ENCODE measurements at regions not wholly inside any gene's neighbourhood (a gene's known extent, or its start where the extent isn't known, plus 50 kb on each side); places are given as distances from the start of the nearest gene placed in this dataset.

- DNase-seq (ENCODE audit: low read depth, low spot score) (no peak), ATAC-seq (no peak)
- ChIA-PET CTCF (no interaction called here), POLR2A (interaction anchor here (0.6 kb wide), 1 partner anchor 161 kb away, joined by 4 read pairs; no protein-coding TSS in a partner anchor)
- no peaks in the 10 kb centered on the region for H3K27me3 ChIP-seq (ENCODE audit: control insufficient read depth, insufficient read depth, low read length)
- no peak overlapping the region for H3K4me3 ChIP-seq (ENCODE audit: low read depth in 2 of 2, low read length in 2 of 2)
- H3K9me3 ChIP-seq (ENCODE audit: control insufficient read depth, insufficient read depth, low read depth, low read length): no peaks in the 10 kb centered on the region
- TF ChIP-seq TCF7L2 (IDR thresholded peaks at IDR 0.05; ENCODE audit: low read depth, low read length) (no peak), SIN3A (IDR thresholded peaks at IDR 0.05; ENCODE audit: borderline replicate concordance, insufficient read depth, low read depth, low read length) (no peak), CTCF (IDR thresholded peaks at IDR 0.05) (no peak), REST (IDR thresholded peaks at IDR 0.05; ENCODE audit: insufficient read depth in 1 of 2, low read depth in 2 of 2, low read length in 1 of 2) (no peak), POLR2AphosphoS5 (IDR thresholded peaks at IDR 0.05; ENCODE audit: low read depth, low read length) (no peak)
- BruUV-seq (replicated peaks): no TSS peak
- in situ Hi-C loops (cut with HindIII; ENCODE audit: low pct_unique_long_range_greater_than_20kb, low sequenced_read_pairs): no loop called here
- intact Hi-C loops (cut with micrococcal nuclease; ENCODE audit: unreplicated experiment): no loop called here
- H3K36me3 ChIP-seq (ENCODE audit: control insufficient read depth, insufficient read depth, low read length): no peaks in the 10 kb centered on the region
- H3K27ac ChIP-seq (ENCODE audit: low read length): no peak overlapping the region
- no peaks in the 10 kb centered on the region for H3K4me1 ChIP-seq (ENCODE audit: control insufficient read depth, insufficient read depth, low read length)
These were observed 127.2 kb upstream of the TSC22D1 start for GRCh38 chr13:44703371-44703770.

GRCh38 chr13:44698066-44698465 lies 121.9 kb upstream of the TSC22D1 start:
- Histone ChIP-seq H3K9me3 (ENCODE audit: control insufficient read depth, insufficient read depth, low read depth, low read length) (no peaks in the 10 kb centered on the region), H3K36me3 (ENCODE audit: control insufficient read depth, insufficient read depth, low read length) (no peaks in the 10 kb centered on the region), H3K4me1 (ENCODE audit: control insufficient read depth, insufficient read depth, low read length) (no peaks in the 10 kb centered on the region), H3K4me3 (ENCODE audit: low read depth in 2 of 2, low read length in 2 of 2) (no peak overlapping the region), H3K27ac (ENCODE audit: low read length) (no peak overlapping the region), H3K27me3 (ENCODE audit: control insufficient read depth, insufficient read depth, low read length) (no peaks in the 10 kb centered on the region)
- POLR2A ChIA-PET: no interaction called here
- ATAC-seq (no peak), DNase-seq (ENCODE audit: low read depth, low spot score) (no peak)
- in situ Hi-C loops (cut with HindIII; ENCODE audit: low pct_unique_long_range_greater_than_20kb, low sequenced_read_pairs): no loop called here
- no TSS peak for BruUV-seq (replicated peaks)
- intact Hi-C loops (cut with micrococcal nuclease; ENCODE audit: unreplicated experiment): no loop called here
- CTCF ChIA-PET: no interaction called here
- TF ChIP-seq CTCF (IDR thresholded peaks at IDR 0.05) (no peak), REST (IDR thresholded peaks at IDR 0.05; ENCODE audit: insufficient read depth in 1 of 2, low read depth in 2 of 2, low read length in 1 of 2) (no peak), TCF7L2 (IDR thresholded peaks at IDR 0.05; ENCODE audit: low read depth, low read length) (no peak), SIN3A (IDR thresholded peaks at IDR 0.05; ENCODE audit: borderline replicate concordance, insufficient read depth, low read depth, low read length) (no peak), POLR2AphosphoS5 (IDR thresholded peaks at IDR 0.05; ENCODE audit: low read depth, low read length) (no peak)
